ENCODE measurements at regions not wholly inside any gene's neighbourhood (a gene's known extent, or its start where the extent isn't known, plus 50 kb on each side); places are given as distances from the start of the nearest gene placed in this dataset.

DNA sequence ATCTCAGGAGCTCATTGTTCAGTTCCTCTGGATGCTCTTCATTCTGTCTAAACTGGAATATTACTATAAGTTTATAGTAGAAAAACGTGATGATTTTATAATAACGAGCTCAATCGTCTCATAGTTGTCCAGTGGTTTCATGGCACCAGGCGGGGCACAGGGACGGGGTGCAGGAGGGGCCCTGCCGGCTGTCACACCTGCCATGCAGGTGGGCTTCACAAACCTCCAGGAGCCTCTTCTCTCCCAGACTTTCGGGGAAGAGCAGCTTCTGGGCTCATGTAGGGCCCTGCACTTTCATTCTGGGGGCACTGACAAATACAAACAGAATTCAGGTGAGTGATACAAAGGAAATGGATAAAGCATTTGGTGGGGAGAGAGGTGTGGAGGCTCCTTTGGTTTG is 146.9 kb upstream of the KLF6 start:
- TF ChIP-seq PAX5 (IDR thresholded peaks at IDR 0.05; ENCODE audit: insufficient read depth, low read length, severe bottlenecking) (no peak), POLR2AphosphoS5 (IDR thresholded peaks at IDR 0.05; ENCODE audit: low read depth, low read length) (no peak), TAF1 (IDR thresholded peaks at IDR 0.05; ENCODE audit: low read depth, low read length) (no peak)
